Right lobe of liver (tissue), 6 donors: ENCODE measurements at regions not wholly inside any gene's neighbourhood (a gene's known extent, or its start where the extent isn't known, plus 50 kb on each side); places are given as distances from the start of the nearest gene placed in this dataset.

Source experiments
- ATAC-seq, 4 donors: fragments of 200-7000 bp; cut with Tn5 transposase; one replicate each; pipeline ENCODE4 v1.9.1; 2020; ENCODE audit warnings: mild to moderate bottlenecking in 4 of 4, moderate library complexity in 4 of 4
- DNase-seq, 3 donors: peaks; one replicate each; pipeline ENCODE4 v3.0.0-alpha.2; 2020
- H3K27ac ChIP-seq, 3 donors: fragments of 200-600 bp; one replicate each; pipeline ENCODE4 v1.8.0; 2022
- H3K27me3 ChIP-seq, 2 donors: fragments of 200-600 bp; one replicate each; pipeline ENCODE4 v1.8.0; 2022
- H3K36me3 ChIP-seq, 4 donors: fragments of 200-600 bp; sonication (generic) in 1 of 4; one replicate each; pipeline versions ENCODE4 v1.5.1 to v1.8.0; 2017 to 2022; ENCODE audit warnings: control low read depth in 1 of 4
- H3K4me1 ChIP-seq, 4 donors: fragments of 200-600 bp; sonication (generic) in 1 of 4; one replicate each; pipeline versions ENCODE4 v1.5.1 to v1.8.0; 2017 to 2022; ENCODE audit warnings: control low read depth in 1 of 4
- H3K4me3 ChIP-seq, 3 donors: fragments of 200-600 bp; one replicate each; pipeline ENCODE4 v1.8.0; 2022
- H3K9me3 ChIP-seq, 4 donors: fragments of 200-600 bp; sonication (generic) in 1 of 4; one replicate each; pipeline versions ENCODE4 v1.5.1 to v1.8.0; 2017 to 2022; ENCODE audit warnings: control low read depth in 1 of 4
- CTCF ChIP-seq, 4 donors: fragments of 200-600 bp in 3 of 4; fragments of 450-650 bp in 1 of 4; IDR thresholded peaks; one replicate each; pipeline versions ENCODE4 v1.5.1 to v1.8.0; 2016 to 2022; ENCODE audit warnings: antibody characterized with exemption in 4 of 4, mild to moderate bottlenecking in 2 of 4
- POLR2A ChIP-seq: fragments of 450-650 bp; IDR thresholded peaks from one replicate; pipeline ENCODE4 v1.6.1; 2017; ENCODE audit warnings: antibody characterized with exemption, mild to moderate bottlenecking
- whole genome bisulfite sequencing: methylation state at CpG from one replicate; pipeline ENCODE4 v1.1.6; 2018; ENCODE audit warnings: low coverage, low lambda C conversion rate; ENCODE audit not compliant: insufficient coverage; ENCODE audit errors: missing lambda C conversion rate; 5-methylcytosine and 5-hydroxymethylcytosine counted together
- intact Hi-C, 2 donors: fragments of 100-400 bp; cut with DNase I; formaldehyde crosslinking; loops; one replicate each; pipeline versions ENCODE4 v1.11.2 to v1.14.1; 2022
- donor health status: DM: no; HTN: yes; CAD: no.
- donor health status: DM: no; HTN: no; CAD: no.
- donor health status: DM: no; HTN: no; CAD: no.
- donor health status: DM: no; HTN: yes; CAD: no.
- donor health status: DM: no; HTN: yes; CAD: no.

GRCh38 chr11:76284161-76284560 lies 77.9 kb upstream of the WNT11 start:
- no peaks in the 10 kb centered on the region for H3K36me3 ChIP-seq
- H3K9me3 ChIP-seq: no peaks in the 10 kb centered on the region
- DNase-seq (no peak), ATAC-seq (no peak)
- intact Hi-C loops: no loop called here
- H3K27ac ChIP-seq: no peak overlapping the region
- H3K27me3 ChIP-seq: no peaks in the 10 kb centered on the region
- TF ChIP-seq CTCF (IDR thresholded peaks at IDR 0.05) (no peak), POLR2A (no peak)
- H3K4me1 ChIP-seq: no peaks in the 10 kb centered on the region
- no peak overlapping the region for H3K4me3 ChIP-seq
- 92% methylated on average over 5 of the region's 8 CpGs for WGBS

- TF ChIP-seq POLR2A (no peak), CTCF (IDR thresholded peaks at IDR 0.05) (no peak)
- whole genome bisulfite sequencing: 77% methylated on average over 6 of the region's 10 CpGs
- no peaks in the 10 kb centered on the region for H3K36me3 ChIP-seq
These were observed 76.7 kb upstream of the WNT11 start for GRCh38 chr11:76282811-76283595.

GRCh38 chr11:76282172-76282571 lies 75.9 kb upstream of the WNT11 start:
- no peak for DNase-seq

More at GRCh38 chr11:76282811-76283595, 76.7 kb upstream of the WNT11 start:
- Histone ChIP-seq H3K4me3 (no peak overlapping the region), H3K4me1 (no peaks in the 10 kb centered on the region), H3K9me3 (no peaks in the 10 kb centered on the region), H3K27ac (no peak overlapping the region), H3K27me3 (no peaks in the 10 kb centered on the region)
- DNase-seq (no peak), ATAC-seq (no peak)
- intact Hi-C loops: no loop called here

GRCh38 chr11:76281558-76281906 lies 75.2 kb upstream of the WNT11 start:
- TF ChIP-seq CTCF (IDR thresholded peaks at IDR 0.05) (no peak), POLR2A (no peak)
- intact Hi-C loops: no loop called here
- Histone ChIP-seq H3K4me3 (no peak overlapping the region), H3K9me3 (no peaks in the 10 kb centered on the region), H3K4me1 (peaks cover 0 to 6% (median 2%) of the 10 kb centered on the region in 4 donors), H3K27ac (no peak overlapping the region), H3K36me3 (no peaks in the 10 kb centered on the region), H3K27me3 (no peaks in the 10 kb centered on the region)
- no peak for ATAC-seq
- WGBS: no CpG with 5 or more reads among the region's 4 CpGs
- no peak for DNase-seq

More at GRCh38 chr11:76282172-76282571, 75.9 kb upstream of the WNT11 start:
- H3K4me3 ChIP-seq: no peak overlapping the region
- no peaks in the 10 kb centered on the region for H3K27me3 ChIP-seq
- WGBS: 91% methylated on average over 14 of the region's 14 CpGs
- H3K36me3 ChIP-seq: no peaks in the 10 kb centered on the region
- no peaks in the 10 kb centered on the region for H3K9me3 ChIP-seq
- intact Hi-C loops: no loop called here
- no peak for ATAC-seq
- no peak for TF ChIP-seq POLR2A
- TF ChIP-seq CTCF (IDR thresholded peaks at IDR 0.05): no peak
- H3K27ac ChIP-seq: no peak overlapping the region
- H3K4me1 ChIP-seq: no peaks in the 10 kb centered on the region
